ENCODE measurements at regions not wholly inside any gene's neighbourhood (a gene's known extent, or its start where the extent isn't known, plus 50 kb on each side); places are given as distances from the start of the nearest gene placed in this dataset.

GRCh38 chr2:83594241-83595120 lies 864.6 kb downstream of the SUCLG1 start:
- Histone ChIP-seq H3K4me3 (ENCODE audit: low read length, poor library complexity, severe bottlenecking) (peak overlapping the region; percentile 38), H3K9me3 (ENCODE audit: insufficient read depth, low read depth, low read length) (no peaks in the 10 kb centered on the region), H3K9me2 (replicated peaks; ENCODE audit: low read depth, low read length) (no peaks in the 10 kb centered on the region), H3K27me3 (ENCODE audit: insufficient read depth, low read length, poor library complexity, severe bottlenecking) (no peaks in the 10 kb centered on the region), H4K20me1 (ENCODE audit: insufficient read depth, low read length, poor library complexity, severe bottlenecking) (no peaks in the 10 kb centered on the region), H3F3A (ENCODE audit: low read depth) (0 out of 2 replicates have a peak, but pooled peaks cover 2% of the 10 kb centered on the region), H3K79me2 (ENCODE audit: insufficient read depth, low read length) (no peaks in the 10 kb centered on the region), H3K4me2 (ENCODE audit: low read depth, low read length, poor library complexity, severe bottlenecking) (peak overlapping the region; percentile 77), H3K36me3 (ENCODE audit: insufficient read depth, low read length) (no peaks in the 10 kb centered on the region), H2AFZ (ENCODE audit: low read length) (no peak overlapping the region), H3K4me1 (ENCODE audit: insufficient read depth, low read length, poor library complexity, severe bottlenecking) (peaks cover 41% of the 10 kb centered on the region), H3K9ac (ENCODE audit: low read depth, low read length, poor library complexity, severe bottlenecking) (no peak overlapping the region)
- TF ChIP-seq, protein P1, sequence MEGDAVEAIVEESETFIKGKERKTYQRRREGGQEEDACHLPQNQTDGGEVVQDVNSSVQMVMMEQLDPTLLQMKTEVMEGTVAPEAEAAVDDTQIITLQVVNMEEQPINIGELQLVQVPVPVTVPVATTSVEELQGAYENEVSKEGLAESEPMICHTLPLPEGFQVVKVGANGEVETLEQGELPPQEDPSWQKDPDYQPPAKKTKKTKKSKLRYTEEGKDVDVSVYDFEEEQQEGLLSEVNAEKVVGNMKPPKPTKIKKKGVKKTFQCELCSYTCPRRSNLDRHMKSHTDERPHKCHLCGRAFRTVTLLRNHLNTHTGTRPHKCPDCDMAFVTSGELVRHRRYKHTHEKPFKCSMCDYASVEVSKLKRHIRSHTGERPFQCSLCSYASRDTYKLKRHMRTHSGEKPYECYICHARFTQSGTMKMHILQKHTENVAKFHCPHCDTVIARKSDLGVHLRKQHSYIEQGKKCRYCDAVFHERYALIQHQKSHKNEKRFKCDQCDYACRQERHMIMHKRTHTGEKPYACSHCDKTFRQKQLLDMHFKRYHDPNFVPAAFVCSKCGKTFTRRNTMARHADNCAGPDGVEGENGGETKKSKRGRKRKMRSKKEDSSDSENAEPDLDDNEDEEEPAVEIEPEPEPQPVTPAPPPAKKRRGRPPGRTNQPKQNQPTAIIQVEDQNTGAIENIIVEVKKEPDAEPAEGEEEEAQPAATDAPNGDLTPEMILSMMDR (conservative IDR thresholded peaks at IDR 0.05; ENCODE audit: low read length) = no peak
- TF ChIP-seq EZH2phosphoT487 (IDR thresholded peaks at IDR 0.05; ENCODE audit: borderline replicate concordance) = no peak

DNA sequence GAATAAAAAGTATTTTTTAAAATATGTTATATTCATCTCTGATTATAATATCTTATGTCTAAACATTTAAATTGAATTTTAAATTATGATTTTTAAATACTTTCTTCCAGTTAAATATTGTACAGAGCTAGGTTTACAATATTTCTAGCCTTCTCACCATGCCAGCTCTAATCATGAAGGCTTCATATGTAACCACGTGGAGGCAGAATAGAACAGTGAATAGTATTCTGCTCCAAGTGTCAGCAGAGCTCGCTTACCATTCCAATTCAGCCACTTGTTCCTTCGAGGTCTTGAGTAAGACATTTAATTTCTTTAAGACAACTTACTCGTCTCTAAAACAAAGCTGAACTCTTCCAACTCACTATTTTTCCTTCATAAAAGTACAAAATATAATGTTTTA lies 871.8 kb downstream of the SUCLG1 start:
- Histone ChIP-seq H3K9ac (ENCODE audit: low read depth, low read length, poor library complexity, severe bottlenecking) (no peak overlapping the region), H3F3A (ENCODE audit: low read depth) (no peaks in the 10 kb centered on the region), H2AFZ (ENCODE audit: low read length) (no peak overlapping the region), H3K9me3 (ENCODE audit: insufficient read depth, low read depth, low read length) (no peaks in the 10 kb centered on the region), H3K27me3 (ENCODE audit: insufficient read depth, low read length, poor library complexity, severe bottlenecking) (no peaks in the 10 kb centered on the region), H3K79me2 (ENCODE audit: insufficient read depth, low read length) (no peaks in the 10 kb centered on the region), H3K9me2 (replicated peaks; ENCODE audit: low read depth, low read length) (no peaks in the 10 kb centered on the region), H3K4me3 (ENCODE audit: low read length, poor library complexity, severe bottlenecking) (no peak overlapping the region), H3K4me1 (ENCODE audit: insufficient read depth, low read length, poor library complexity, severe bottlenecking) (peaks cover 11% of the 10 kb centered on the region), H4K20me1 (ENCODE audit: insufficient read depth, low read length, poor library complexity, severe bottlenecking) (no peaks in the 10 kb centered on the region), H3K36me3 (ENCODE audit: insufficient read depth, low read length) (no peaks in the 10 kb centered on the region), H3K4me2 (ENCODE audit: low read depth, low read length, poor library complexity, severe bottlenecking) (no peak overlapping the region)
- TF ChIP-seq EZH2phosphoT487 (IDR thresholded peaks at IDR 0.05; ENCODE audit: borderline replicate concordance) = no peak
- TF ChIP-seq, protein P1 (conservative IDR thresholded peaks at IDR 0.05; ENCODE audit: low read length) = peak; percentile 35

GRCh38 chr2:83585250-83585649 lies 873.8 kb downstream of the SUCLG1 start:
- Histone ChIP-seq H3K9me3 (ENCODE audit: insufficient read depth, low read depth, low read length) (no peaks in the 10 kb centered on the region), H3K9ac (ENCODE audit: low read depth, low read length, poor library complexity, severe bottlenecking) (peak overlapping the region; percentile 47), H4K20me1 (ENCODE audit: insufficient read depth, low read length, poor library complexity, severe bottlenecking) (no peaks in the 10 kb centered on the region), H3F3A (ENCODE audit: low read depth) (no peaks in the 10 kb centered on the region), H3K9me2 (replicated peaks; ENCODE audit: low read depth, low read length) (no peaks in the 10 kb centered on the region), H3K4me3 (ENCODE audit: low read length, poor library complexity, severe bottlenecking) (peak overlapping the region; percentile 36), H2AFZ (ENCODE audit: low read length) (peak overlapping the region; percentile 92), H3K79me2 (ENCODE audit: insufficient read depth, low read length) (no peaks in the 10 kb centered on the region), H3K27me3 (ENCODE audit: insufficient read depth, low read length, poor library complexity, severe bottlenecking) (no peaks in the 10 kb centered on the region), H3K4me2 (ENCODE audit: low read depth, low read length, poor library complexity, severe bottlenecking) (peak overlapping the region; percentile 78), H3K4me1 (ENCODE audit: insufficient read depth, low read length, poor library complexity, severe bottlenecking) (peaks cover 11% of the 10 kb centered on the region), H3K36me3 (ENCODE audit: insufficient read depth, low read length) (no peaks in the 10 kb centered on the region)
- TF ChIP-seq, protein P1 (conservative IDR thresholded peaks at IDR 0.05; ENCODE audit: low read length) = no peak
- TF ChIP-seq EZH2phosphoT487 (IDR thresholded peaks at IDR 0.05; ENCODE audit: borderline replicate concordance) = no peak

Measured in Loucy (cell line).